Neutrophil (primary cell): ENCODE measurements at regions not wholly inside any gene's neighbourhood (a gene's known extent, or its start where the extent isn't known, plus 50 kb on each side); places are given as distances from the start of the nearest gene placed in this dataset.

Source experiments
- H3K27ac ChIP-seq: fragments of 200-600 bp; sonication (generic); 2 replicates; pipeline ENCODE4 v1.5.1; 2016; ENCODE audit warnings: mild to moderate bottlenecking, moderate library complexity
- H3K27me3 ChIP-seq: fragments of 200-600 bp; sonication (generic); 2 replicates; pipeline ENCODE4 v1.6.0; 2016; ENCODE audit warnings: mild to moderate bottlenecking
- H3K36me3 ChIP-seq: fragments of 200-600 bp; sonication (generic); 2 replicates; pipeline ENCODE4 v1.5.1; 2017
- H3K4me1 ChIP-seq, 2 experiments: fragments of 200-600 bp in 1 of 2; sonication (generic) in 1 of 2; 1 replicate in 1 of 2; 2 replicates in 1 of 2; pipeline versions ENCODE4 v1.5.1 to v1.6.1; 2013 to 2016; ENCODE audit warnings: low read depth in 1 of 2, low read length in 1 of 2, mild to moderate bottlenecking in 1 of 2, moderate library complexity in 1 of 2; ENCODE audit not compliant: control insufficient read depth in 1 of 2, insufficient read depth in 1 of 2
- H3K4me3 ChIP-seq, 2 experiments: fragments of 200-600 bp in 1 of 2; sonication (generic) in 1 of 2; 1 replicate in 1 of 2; 2 replicates in 1 of 2; pipeline ENCODE4 v1.5.1; 2013 to 2016; ENCODE audit warnings: low read depth in 1 of 2, low read length in 1 of 2, mild to moderate bottlenecking in 1 of 2, moderate library complexity in 1 of 2
- H3K9me3 ChIP-seq: fragments of 200-600 bp; sonication (generic); 2 replicates; pipeline ENCODE4 v1.5.1; 2016
- TF ChIP-seq, protein P1 (sequence below): fragments of 200-600 bp; sonication (generic); IDR thresholded peaks from 2 replicates; pipeline ENCODE4 v1.5.1; 2016; ENCODE audit warnings: antibody characterized with exemption

- Histone ChIP-seq H3K9me3 (no peaks in the 10 kb centered on the region), H3K4me3 (no peak overlapping the region), H3K4me1 (peaks cover 19 to 26% of the 10 kb centered on the region in 2 experiments), H3K27ac (peak overlapping the region; percentile 21), H3K36me3 (no peaks in the 10 kb centered on the region), H3K27me3 (no peaks in the 10 kb centered on the region)
- TF ChIP-seq, protein P1, sequence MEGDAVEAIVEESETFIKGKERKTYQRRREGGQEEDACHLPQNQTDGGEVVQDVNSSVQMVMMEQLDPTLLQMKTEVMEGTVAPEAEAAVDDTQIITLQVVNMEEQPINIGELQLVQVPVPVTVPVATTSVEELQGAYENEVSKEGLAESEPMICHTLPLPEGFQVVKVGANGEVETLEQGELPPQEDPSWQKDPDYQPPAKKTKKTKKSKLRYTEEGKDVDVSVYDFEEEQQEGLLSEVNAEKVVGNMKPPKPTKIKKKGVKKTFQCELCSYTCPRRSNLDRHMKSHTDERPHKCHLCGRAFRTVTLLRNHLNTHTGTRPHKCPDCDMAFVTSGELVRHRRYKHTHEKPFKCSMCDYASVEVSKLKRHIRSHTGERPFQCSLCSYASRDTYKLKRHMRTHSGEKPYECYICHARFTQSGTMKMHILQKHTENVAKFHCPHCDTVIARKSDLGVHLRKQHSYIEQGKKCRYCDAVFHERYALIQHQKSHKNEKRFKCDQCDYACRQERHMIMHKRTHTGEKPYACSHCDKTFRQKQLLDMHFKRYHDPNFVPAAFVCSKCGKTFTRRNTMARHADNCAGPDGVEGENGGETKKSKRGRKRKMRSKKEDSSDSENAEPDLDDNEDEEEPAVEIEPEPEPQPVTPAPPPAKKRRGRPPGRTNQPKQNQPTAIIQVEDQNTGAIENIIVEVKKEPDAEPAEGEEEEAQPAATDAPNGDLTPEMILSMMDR: no peak
These were observed 79.1 kb upstream of the ATP2B1 start for GRCh38 chr12:89787763-89788162.

GRCh38 chr12:89786177-89786810, 77.7 kb upstream of the ATP2B1 start:
- Histone ChIP-seq H3K36me3 (no peaks in the 10 kb centered on the region), H3K27ac (no peak overlapping the region), H3K27me3 (no peaks in the 10 kb centered on the region), H3K4me3 (no peak overlapping the region), H3K9me3 (no peaks in the 10 kb centered on the region), H3K4me1 (peaks cover 22 to 40% of the 10 kb centered on the region in 2 experiments)
- TF ChIP-seq, protein P1: no peak

- Histone ChIP-seq H3K4me1 (peaks cover 9 to 27% of the 10 kb centered on the region in 2 experiments), H3K27ac (peak overlapping the region; percentile 44), H3K27me3 (no peaks in the 10 kb centered on the region), H3K36me3 (no peaks in the 10 kb centered on the region), H3K4me3 (no peak overlapping the region), H3K9me3 (no peaks in the 10 kb centered on the region)
- TF ChIP-seq, protein P1: no peak
These were observed 74.9 kb upstream of the ATP2B1 start for GRCh38 chr12:89783359-89784060.

GRCh38 chr12:89782807-89783206, 74.2 kb upstream of the ATP2B1 start:
- Histone ChIP-seq H3K4me1 (peaks cover 9 to 27% of the 10 kb centered on the region in 2 experiments), H3K27me3 (no peaks in the 10 kb centered on the region), H3K36me3 (no peaks in the 10 kb centered on the region), H3K9me3 (no peaks in the 10 kb centered on the region), H3K4me3 (no peak overlapping the region), H3K27ac (peak overlapping the region; percentile 44)
- TF ChIP-seq, protein P1: no peak

- Histone ChIP-seq H3K9me3 (no peaks in the 10 kb centered on the region), H3K4me3 (no peak overlapping the region)
- TF ChIP-seq, protein P1: no peak
These were observed 73.4 kb upstream of the ATP2B1 start for GRCh38 chr12:89781946-89782550.

More at GRCh38 chr12:89781946-89782550, 73.4 kb upstream of the ATP2B1 start:
- Histone ChIP-seq H3K4me1 (peaks cover 12 to 27% of the 10 kb centered on the region in 2 experiments), H3K27ac (peak overlapping the region; percentile 75), H3K27me3 (no peaks in the 10 kb centered on the region), H3K36me3 (no peaks in the 10 kb centered on the region)
